Keratinocyte (primary cell): ENCODE measurements at regions not wholly inside any gene's neighbourhood (a gene's known extent, or its start where the extent isn't known, plus 50 kb on each side); places are given as distances from the start of the nearest gene placed in this dataset.

Source experiments
- DNase-seq: peaks from one replicate; pipeline ENCODE4 v3.0.0-alpha.2; 2011; ENCODE audit warnings: low read depth, missing footprints, low spot score
- FAIRE-seq: peaks from 2 replicates; lab custom pipeline; 2011; peaks lifted over from hg19 to GRCh38; lab: Jason Lieb, UNC
- H2AFZ ChIP-seq: 2 replicates; pipeline ENCODE4 v1.6.0; 2012; ENCODE audit warnings: low read length, control low read depth, inconsistent platforms; ENCODE audit not compliant: control insufficient read depth
- H3K27ac ChIP-seq: 2 replicates; pipeline ENCODE4 v1.5.1; 2011; ENCODE audit warnings: low read length; ENCODE audit not compliant: control insufficient read depth, insufficient read depth
- H3K27me3 ChIP-seq: 3 replicates; pipeline ENCODE4 v1.6.0; 2011; ENCODE audit warnings: low read length; ENCODE audit not compliant: control insufficient read depth, insufficient read depth; ENCODE audit errors: extremely low read depth
- H3K36me3 ChIP-seq, 2 experiments: 2 replicates in 1 of 2; 3 replicates in 1 of 2; pipeline ENCODE4 v1.5.1; 2011; ENCODE audit warnings: low read length in 2 of 2, mild to moderate bottlenecking in 1 of 2; ENCODE audit not compliant: control insufficient read depth in 2 of 2, insufficient read depth in 2 of 2; ENCODE audit errors: extremely low read depth in 1 of 2
- H3K4me1 ChIP-seq: 3 replicates; pipeline ENCODE4 v1.5.1; 2011; ENCODE audit warnings: low read length; ENCODE audit not compliant: control insufficient read depth, insufficient read depth; ENCODE audit errors: extremely low read depth
- H3K4me2 ChIP-seq: 3 replicates; pipeline ENCODE4 v1.6.0; 2011; ENCODE audit warnings: low read depth, low read length; ENCODE audit not compliant: control insufficient read depth, insufficient read depth; ENCODE audit errors: extremely low read depth
- H3K4me3 ChIP-seq, 3 experiments: fragments of 200-600 bp in 1 of 3; sonication (generic) in 1 of 3; 2 replicates in 2 of 3; 3 replicates in 1 of 3; pipeline ENCODE4 v1.5.1; 2011 to 2016; ENCODE audit warnings: low read length in 3 of 3, mild to moderate bottlenecking in 3 of 3, control low read depth in 2 of 3, inconsistent platforms in 1 of 3, low read depth in 1 of 3, mixed read lengths in 1 of 3, mixed run types in 1 of 3, moderate library complexity in 1 of 3; ENCODE audit not compliant: control insufficient read depth in 2 of 3, insufficient read depth in 2 of 3; ENCODE audit errors: extremely low read depth in 1 of 3
- H3K79me2 ChIP-seq: 2 replicates; pipeline ENCODE4 v1.6.0; 2012; ENCODE audit warnings: low read length; ENCODE audit not compliant: control insufficient read depth, insufficient read depth
- H3K9ac ChIP-seq: 3 replicates; pipeline ENCODE4 v1.6.0; 2011; ENCODE audit warnings: low read length; ENCODE audit not compliant: control insufficient read depth, insufficient read depth; ENCODE audit errors: extremely low read depth
- H3K9me1 ChIP-seq: 3 replicates; pipeline ENCODE4 v1.6.0; 2011; ENCODE audit warnings: low read length; ENCODE audit not compliant: control insufficient read depth, insufficient read depth; ENCODE audit errors: extremely low read depth
- H3K9me3 ChIP-seq: 2 replicates; pipeline ENCODE4 v1.5.1; 2012; ENCODE audit warnings: low read depth, low read length; ENCODE audit not compliant: control insufficient read depth
- H4K20me1 ChIP-seq: 3 replicates; pipeline ENCODE4 v1.6.0; 2011; ENCODE audit warnings: low read length; ENCODE audit not compliant: control insufficient read depth, insufficient read depth; ENCODE audit errors: extremely low read depth
- CTCF ChIP-seq, 3 experiments: IDR thresholded peaks in 1 of 3; conservative IDR thresholded peaks in 1 of 3; optimal IDR thresholded peaks in 1 of 3; 2 replicates in 2 of 3; 3 replicates in 1 of 3; pipeline versions ENCODE3 to v1.5.1; 2011; ENCODE audit warnings: low read length in 3 of 3, mild to moderate bottlenecking in 3 of 3, moderate library complexity in 2 of 3, control low read depth in 1 of 3, inconsistent platforms in 1 of 3; ENCODE audit not compliant: insufficient read depth in 2 of 3; ENCODE audit errors: extremely low read depth in 1 of 3
- EZH2 ChIP-seq: IDR thresholded peaks from one replicate; pipeline ENCODE4 v1.6.1; 2012; ENCODE audit warnings: inconsistent platforms, mild to moderate bottlenecking, low read length, moderate library complexity
- dilution Hi-C: fragments of 300-500 bp; cut with MboI; formaldehyde crosslinking; loops from one replicate; pipeline ENCODE4 v1.7.0; 2020; ENCODE audit warnings: low sequenced_read_pairs; ENCODE audit not compliant: extremely low pct_ligation_motif_present

- Histone ChIP-seq H3K4me3 (no peak overlapping the region), H3K9me1 (no peaks in the 10 kb centered on the region), H3K4me1 (no peaks in the 10 kb centered on the region), H3K27ac (no peak overlapping the region), H3K36me3 (no peaks in the 10 kb centered on the region), H3K4me2 (no peak overlapping the region), H2AFZ (no peak overlapping the region), H3K9me3 (no peaks in the 10 kb centered on the region), H4K20me1 (no peaks in the 10 kb centered on the region), H3K27me3 (no peaks in the 10 kb centered on the region), H3K79me2 (no peaks in the 10 kb centered on the region), H3K9ac (no peak overlapping the region)
- TF ChIP-seq CTCF (optimal IDR thresholded peaks at IDR 0.05 in 1 of 3, IDR thresholded peaks at IDR 0.05 in 1 of 3, conservative IDR thresholded peaks at IDR 0.05 in 1 of 3; ENCODE audit: extremely low read depth in 1 of 3, insufficient read depth in 2 of 3, low read length in 3 of 3) (no peak), EZH2 (no peak)
- FAIRE-seq (no peak), DNase-seq (no peak)
- dilution Hi-C loops, result no loop called here
Observed at GRCh38 chrX:142505839-142506238, 300.7 kb upstream of the MAGEC2 start.

GRCh38 chrX:142503967-142504643 is 299.0 kb upstream of the MAGEC2 start:
- Histone ChIP-seq H3K9me1 (no peaks in the 10 kb centered on the region), H3K27ac (no peak overlapping the region), H4K20me1 (no peaks in the 10 kb centered on the region), H3K4me1 (no peaks in the 10 kb centered on the region), H3K9ac (no peak overlapping the region), H3K36me3 (no peaks in the 10 kb centered on the region), H2AFZ (no peak overlapping the region), H3K27me3 (no peaks in the 10 kb centered on the region), H3K4me2 (no peak overlapping the region), H3K4me3 (no peak overlapping the region), H3K9me3 (no peaks in the 10 kb centered on the region), H3K79me2 (no peaks in the 10 kb centered on the region)
- TF ChIP-seq EZH2 (no peak), CTCF (optimal IDR thresholded peaks at IDR 0.05 in 1 of 3, IDR thresholded peaks at IDR 0.05 in 1 of 3, conservative IDR thresholded peaks at IDR 0.05 in 1 of 3; ENCODE audit: extremely low read depth in 1 of 3, insufficient read depth in 2 of 3, low read length in 3 of 3) (no peak)
- DNase-seq (no peak), FAIRE-seq (no peak)
- dilution Hi-C loops, result no loop called here
